Putamen (tissue), 1 donor: ENCODE measurements at regions not wholly inside any gene's neighbourhood (a gene's known extent, or its start where the extent isn't known, plus 50 kb on each side); places are given as distances from the start of the nearest gene placed in this dataset.

ENCODE experiments used
- DNase-seq: peaks from one replicate; pipeline ENCODE4 v3.0.0-alpha.2; 2016; ENCODE audit warnings: low spot score

- DNase-seq, result no peak
These were observed 222.3 kb downstream of the SNX10 start for GRCh38 chr7:26513948-26514347.

DNA sequence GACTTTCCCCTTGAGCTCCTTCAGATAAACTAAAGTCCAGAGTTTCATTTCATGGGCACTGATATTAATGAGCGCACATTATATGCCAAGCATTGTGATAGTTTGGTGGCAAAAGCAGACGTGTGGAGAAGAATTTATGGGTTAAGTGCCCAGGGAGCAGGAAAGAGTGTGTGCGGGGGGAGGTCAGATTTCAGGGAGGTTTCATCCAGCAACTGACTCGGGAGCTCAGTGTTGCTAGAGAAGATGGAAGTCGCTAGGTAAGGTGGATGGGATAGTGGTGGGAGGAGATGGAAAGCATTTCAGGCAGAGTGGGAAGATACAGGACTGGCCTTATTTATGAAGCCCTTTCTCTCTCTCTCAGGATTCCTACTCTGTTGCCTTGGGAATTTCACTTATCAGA, 223.0 kb downstream of the SNX10 start:
- DNase-seq, result no peak

GRCh38 chr7:26515314-26515842, 223.7 kb downstream of the SNX10 start:
- DNase-seq, result no peak

DNA sequence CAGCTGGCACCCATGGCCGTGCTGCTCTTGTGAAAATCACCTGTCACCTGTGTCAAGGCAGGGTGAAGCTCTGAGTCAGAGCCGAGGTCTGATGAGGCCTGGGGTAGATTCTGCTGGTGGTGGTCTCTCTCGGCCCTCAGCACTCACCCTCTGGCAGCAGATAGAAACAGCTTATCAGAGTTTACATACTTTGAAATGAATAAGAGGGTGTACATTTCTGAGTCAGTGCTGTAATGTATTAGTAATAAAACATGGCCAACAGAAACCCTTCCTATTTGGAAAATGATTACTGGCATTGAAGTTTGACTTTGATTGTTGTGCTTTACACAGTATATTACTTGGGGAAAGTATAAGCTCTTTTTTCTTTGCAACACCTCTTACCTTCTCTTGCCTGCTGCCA, 228.8 kb downstream of the SNX10 start:
- DNase-seq, result no peak

GRCh38 chr7:26522633-26523032, 231.0 kb downstream of the SNX10 start:
- no peak for DNase-seq

GRCh38 chr7:26525398-26526264, 234.0 kb downstream of the SNX10 start:
- DNase-seq, result no peak

- DNase-seq, result no peak
These were observed 234.6 kb downstream of the SNX10 start for GRCh38 chr7:26526265-26526587.

- DNase-seq, result no peak
These were observed 240.3 kb downstream of the SNX10 start for GRCh38 chr7:26531926-26532325.

- DNase-seq, result no peak
These were observed 240.8 kb downstream of the SNX10 start for GRCh38 chr7:26532471-26532870.

GRCh38 chr7:26533217-26533616, 241.6 kb downstream of the SNX10 start:
- no peak for DNase-seq

- DNase-seq, result no peak
These were observed 243.2 kb downstream of the SNX10 start for GRCh38 chr7:26534649-26535482.

GRCh38 chr7:26535483-26536007, 243.9 kb downstream of the SNX10 start:
- no peak for DNase-seq

GRCh38 chr7:26538216-26538615, 246.6 kb downstream of the SNX10 start:
- no peak for DNase-seq

- no peak for DNase-seq
These were observed 247.0 kb downstream of the SNX10 start for GRCh38 chr7:26538689-26539088.

- DNase-seq, result no peak
These were observed 251.7 kb downstream of the SNX10 start for GRCh38 chr7:26543340-26543739.

GRCh38 chr7:26543951-26544350, 252.3 kb downstream of the SNX10 start:
- no peak for DNase-seq

DNA sequence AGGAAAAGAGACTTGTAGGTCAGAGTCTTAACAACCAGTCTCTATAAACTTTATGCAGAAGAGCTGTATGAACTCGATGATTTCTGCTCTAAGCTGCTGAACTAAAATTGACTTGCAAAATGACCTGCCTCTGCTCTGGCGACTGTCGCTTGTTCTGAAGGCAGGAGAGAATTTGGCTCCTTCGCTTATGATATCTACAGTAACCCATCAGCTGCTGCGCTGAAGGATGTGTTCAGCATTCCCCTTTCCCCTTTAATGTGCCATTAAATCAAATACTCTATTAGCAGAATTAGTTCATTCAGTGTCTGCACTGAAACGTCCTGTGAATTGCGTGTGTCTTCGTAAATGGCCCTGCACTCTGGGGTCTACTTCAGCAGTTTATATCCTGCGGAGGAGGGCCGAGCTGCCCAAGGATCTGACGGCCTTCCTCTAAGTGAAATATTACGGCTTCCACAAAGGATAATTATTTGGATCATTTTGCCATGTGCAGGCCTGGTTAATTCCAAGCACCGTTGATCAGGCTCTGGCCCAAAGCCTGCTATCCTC, 254.9 kb downstream of the SNX10 start:
- DNase-seq, result no peak

DNA sequence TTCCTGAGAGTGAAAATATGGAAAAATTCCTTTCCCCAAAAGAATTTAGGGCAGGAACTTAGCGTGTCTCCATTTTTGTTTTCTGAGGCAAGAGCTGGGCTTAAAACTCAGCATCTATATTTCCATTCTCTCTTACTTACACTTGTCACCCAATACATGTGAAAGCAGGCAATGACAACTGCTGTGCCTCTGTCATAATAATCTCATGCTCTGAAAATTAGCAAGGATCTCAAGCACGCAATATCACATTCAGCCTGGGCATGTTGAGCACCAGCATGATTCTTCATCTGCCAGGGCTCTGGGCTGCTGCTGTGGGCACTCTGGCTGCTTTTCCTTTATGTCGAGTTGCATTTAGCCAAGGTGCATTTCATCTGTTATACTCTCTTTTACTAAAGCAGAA, 255.5 kb downstream of the SNX10 start:
- DNase-seq, result no peak

- DNase-seq, result no peak
These were observed 257.8 kb downstream of the SNX10 start for GRCh38 chr7:26549281-26549944.

DNA sequence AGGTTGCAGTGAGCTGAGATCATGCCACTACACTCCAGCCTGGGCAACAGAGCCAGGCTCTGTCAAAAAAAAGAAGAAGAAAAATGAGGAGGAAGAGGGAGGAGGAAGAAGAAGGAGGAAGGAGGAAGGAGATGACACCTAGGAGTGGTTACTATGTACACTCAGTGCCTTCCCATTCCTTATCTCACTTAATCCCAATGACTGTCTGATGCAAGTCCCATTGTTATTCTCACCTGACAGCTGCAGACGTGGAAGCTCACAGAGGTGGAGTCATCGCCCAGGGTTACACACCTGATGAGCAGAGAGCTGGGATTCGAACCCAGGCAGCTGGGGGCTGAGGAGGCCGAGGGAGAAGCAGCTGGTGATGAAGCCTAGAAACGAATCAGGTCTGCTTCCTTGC, 258.8 kb downstream of the SNX10 start:
- DNase-seq, result no peak

DNA sequence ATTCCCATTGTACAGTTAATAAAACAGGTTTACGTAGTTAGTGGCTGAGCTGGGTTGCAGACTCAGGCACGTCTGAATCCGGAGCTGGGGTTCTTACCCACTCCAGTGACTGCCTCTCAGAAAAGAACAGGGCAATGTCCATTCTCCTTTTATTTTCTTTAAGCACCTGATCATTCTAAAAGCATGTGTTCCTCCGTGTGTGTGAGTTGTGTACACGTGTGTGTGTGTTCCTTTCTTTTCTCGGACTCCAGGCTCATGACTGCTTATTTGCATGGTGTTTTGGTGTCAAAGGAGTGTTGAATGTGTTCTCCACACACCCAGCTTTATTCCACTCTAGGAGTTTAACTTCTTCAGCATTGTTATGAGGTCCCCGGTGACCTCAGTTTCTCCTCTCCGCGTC, 260.1 kb downstream of the SNX10 start:
- no peak for DNase-seq

GRCh38 chr7:26553128-26553527, 261.5 kb downstream of the SNX10 start:
- no peak for DNase-seq
